GM18868 (cell line): ENCODE measurements at regions not wholly inside any gene's neighbourhood (a gene's known extent, or its start where the extent isn't known, plus 50 kb on each side); places are given as distances from the start of the nearest gene placed in this dataset.

Experiments
- ATAC-seq: cut with Tn5 transposase; IDR thresholded peaks from one replicate; pipeline ENCODE4 v1.9.1; 2021; ENCODE audit warnings: mild to moderate bottlenecking, moderate library complexity; ENCODE audit not compliant: unreplicated experiment

- ATAC-seq: no peak
These were observed 97.7 kb upstream of the CCDC196 start for GRCh38 chr14:66388516-66388915.

GRCh38 chr14:66389481-66389880 lies 96.7 kb upstream of the CCDC196 start:
- no peak for ATAC-seq

- ATAC-seq: peak; percentile 78
These were observed 90.9 kb upstream of the CCDC196 start for GRCh38 chr14:66395300-66395699.

DNA sequence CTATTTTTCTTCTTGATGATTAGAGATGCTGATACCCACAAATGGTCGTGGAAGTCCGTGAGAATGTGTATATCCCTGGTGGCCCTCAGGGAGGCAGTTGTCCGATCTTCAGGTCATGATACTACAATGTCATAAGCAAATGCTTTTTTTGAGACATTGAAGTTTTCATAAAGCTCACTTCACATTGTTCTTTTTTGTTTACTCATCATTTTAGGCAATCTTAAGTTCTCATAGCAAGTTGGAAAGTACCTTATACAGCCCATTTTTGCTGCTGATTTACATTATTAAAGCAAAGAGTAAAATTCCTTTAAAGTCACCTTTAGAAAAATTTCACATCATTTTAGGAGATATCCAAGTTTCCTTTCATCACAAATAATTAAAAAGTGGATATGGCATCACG lies 90.0 kb upstream of the CCDC196 start:
- no peak for ATAC-seq

DNA sequence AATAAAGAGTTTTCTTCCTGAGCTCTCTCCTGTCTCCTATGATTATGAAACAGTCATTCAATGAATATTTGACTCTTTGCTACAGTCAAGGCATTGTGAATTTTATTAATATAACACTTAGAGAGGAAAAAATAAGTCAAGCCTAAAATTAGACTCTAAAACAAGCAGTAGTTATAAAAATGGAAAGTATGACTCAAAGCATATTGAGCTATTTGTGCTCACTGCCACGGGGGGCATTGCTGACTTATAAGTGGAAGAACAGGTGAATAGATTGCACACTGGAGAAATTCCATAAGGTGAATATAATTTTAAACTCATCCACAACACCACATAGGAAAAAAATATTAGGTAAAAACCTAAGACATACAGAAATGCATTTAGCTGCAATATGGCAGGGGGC lies 87.7 kb upstream of the CCDC196 start:
- peak; percentile 56 for ATAC-seq

DNA sequence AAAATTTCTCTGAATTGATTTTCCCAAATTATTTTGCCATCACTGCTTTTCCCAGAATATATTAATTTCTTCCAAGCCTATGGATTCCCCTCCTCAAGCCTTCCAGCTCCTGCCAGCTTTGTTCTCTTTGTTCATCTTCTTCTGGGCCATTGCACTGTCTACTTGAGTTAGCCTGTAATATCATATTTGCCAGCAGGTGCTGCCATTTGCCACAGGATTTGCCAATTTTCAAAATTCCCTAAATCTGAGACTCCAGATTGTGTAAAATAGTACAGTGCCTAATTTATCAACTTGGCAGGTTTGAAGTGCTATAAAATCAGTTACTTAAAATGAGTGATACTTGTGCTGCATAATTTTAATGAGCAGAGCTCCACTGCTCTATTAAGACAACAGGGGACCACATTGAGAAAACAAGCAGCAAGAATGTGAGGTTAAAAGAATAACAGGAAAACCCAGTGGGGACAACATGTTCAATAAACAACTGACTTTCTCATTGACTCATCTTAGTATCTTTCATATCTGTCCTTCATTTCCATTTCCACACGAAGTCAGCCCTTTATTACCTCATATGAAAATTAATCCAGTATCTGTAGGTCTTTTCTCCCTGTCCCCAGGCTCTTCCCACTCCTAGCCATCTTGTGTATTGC lies 84.6 kb upstream of the CCDC196 start:
- no peak for ATAC-seq

GRCh38 chr14:66403183-66403582 lies 83.0 kb upstream of the CCDC196 start:
- peak; percentile 61 for ATAC-seq

- no peak for ATAC-seq
These were observed 82.1 kb upstream of the CCDC196 start for GRCh38 chr14:66404051-66404545.

GRCh38 chr14:66405158-66405557 lies 81.0 kb upstream of the CCDC196 start:
- no peak for ATAC-seq

DNA sequence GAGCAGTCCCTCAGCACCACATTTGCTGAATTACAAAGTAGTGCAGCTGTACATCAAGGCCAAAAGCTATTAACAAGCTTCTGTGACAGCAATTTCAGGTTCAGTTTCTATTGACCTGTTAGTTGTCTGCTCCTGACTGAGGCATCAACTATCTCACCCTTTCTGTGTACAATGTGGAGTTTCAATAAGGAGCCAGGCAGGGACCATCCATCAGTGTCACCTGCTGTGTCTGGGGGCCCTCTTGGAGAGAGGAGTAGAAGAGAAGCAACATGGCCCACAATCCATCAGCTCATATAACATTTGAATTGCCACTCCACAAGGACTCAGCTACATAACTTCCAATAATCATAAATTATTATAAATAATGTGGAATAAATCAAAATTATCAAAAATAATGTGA lies 72.3 kb upstream of the CCDC196 start:
- no peak for ATAC-seq

- ATAC-seq: no peak
These were observed 71.7 kb upstream of the CCDC196 start for GRCh38 chr14:66414511-66414910.

DNA sequence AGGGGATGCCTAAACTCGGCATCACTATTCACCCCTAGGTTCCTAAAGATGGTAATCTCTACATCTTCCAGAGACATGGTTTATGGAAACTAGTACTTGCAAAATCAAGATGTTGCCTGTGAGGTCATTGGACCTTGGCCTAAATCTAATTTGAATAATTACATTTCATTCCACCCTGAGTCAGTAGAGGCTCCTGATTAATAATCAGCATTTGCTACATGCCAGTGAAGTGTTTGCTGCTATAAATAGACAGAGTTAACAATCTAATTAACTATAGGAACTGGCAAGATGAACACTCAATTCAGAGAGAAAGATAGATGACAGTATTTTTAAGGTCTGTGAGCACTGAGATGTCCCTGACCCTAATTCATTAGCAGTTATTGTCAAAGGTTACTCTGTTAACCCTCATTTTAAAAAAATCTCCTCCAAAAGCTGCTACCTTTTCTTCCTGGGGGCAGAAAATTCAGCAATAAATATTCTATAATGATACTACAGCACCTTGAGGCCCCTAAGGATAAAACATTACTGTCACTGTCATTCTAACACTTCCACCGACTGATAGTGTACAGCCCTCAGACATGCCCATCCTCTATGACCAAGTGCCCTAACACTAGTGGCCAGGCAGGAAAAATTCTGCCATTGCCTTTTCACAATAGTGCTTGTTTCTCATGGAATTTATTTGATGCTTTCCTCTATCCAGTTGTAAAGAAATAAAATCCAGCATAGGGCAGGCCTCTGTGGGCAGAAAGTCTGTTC lies 65.7 kb upstream of the CCDC196 start:
- no peak for ATAC-seq

- no peak for ATAC-seq
These were observed 63.9 kb upstream of the CCDC196 start for GRCh38 chr14:66421990-66422946.

DNA sequence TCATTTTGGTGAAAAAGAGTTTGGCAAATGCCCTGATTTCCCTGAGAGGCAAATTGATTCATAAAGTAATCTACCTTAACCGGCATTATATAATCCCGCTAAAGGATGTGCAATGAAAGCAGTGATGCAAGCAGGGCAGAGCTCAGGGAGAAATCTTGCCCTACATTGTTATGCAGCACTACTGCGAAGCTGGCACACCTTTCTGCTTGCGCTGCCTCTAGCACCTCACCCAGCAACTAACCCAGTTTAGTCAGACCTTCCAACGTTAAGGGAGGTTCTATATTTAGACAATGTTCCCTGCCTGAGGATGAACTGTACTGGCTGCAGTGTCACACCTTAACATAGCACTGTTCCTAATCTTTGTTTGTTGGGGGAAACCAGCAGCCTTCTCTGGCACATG lies 60.8 kb upstream of the CCDC196 start:
- no peak for ATAC-seq

DNA sequence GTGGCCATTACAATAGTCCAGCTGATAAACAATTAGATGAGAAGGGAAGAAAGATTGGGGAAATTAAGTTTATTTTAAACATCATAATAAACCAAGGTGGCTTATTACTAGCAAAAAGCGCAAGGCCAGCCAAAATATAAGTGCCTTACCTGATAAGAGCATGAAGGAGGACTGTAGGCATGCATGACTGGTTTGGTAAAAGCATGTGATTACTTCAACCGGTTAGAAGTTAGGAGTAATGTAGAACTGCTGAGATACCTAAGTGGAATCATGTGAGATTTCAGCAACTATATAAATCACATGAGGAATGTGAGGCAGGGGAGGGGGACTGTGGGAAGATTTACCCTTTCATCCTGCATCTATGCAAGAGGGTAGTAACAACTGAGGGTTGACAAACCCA lies 59.7 kb upstream of the CCDC196 start:
- ATAC-seq: no peak

DNA sequence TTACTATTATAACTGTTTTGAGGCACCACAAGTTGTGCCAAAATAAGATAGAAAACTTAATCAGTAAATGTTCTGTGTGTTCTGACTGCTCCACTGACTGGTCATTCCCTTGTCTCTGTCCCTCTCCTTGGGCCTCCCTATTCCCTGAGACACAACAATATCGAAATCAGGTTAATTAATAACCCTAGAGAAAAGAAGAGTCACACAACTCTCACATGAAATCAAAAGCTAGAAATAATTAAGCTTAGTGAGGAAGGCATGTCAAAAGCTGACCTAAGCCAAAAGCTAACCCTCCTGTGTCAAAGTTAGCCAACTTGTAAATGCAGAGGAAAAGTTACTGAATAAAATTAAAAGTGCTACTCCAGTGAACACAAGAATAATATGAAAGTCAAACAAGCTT lies 53.8 kb upstream of the CCDC196 start:
- no peak for ATAC-seq

- ATAC-seq: no peak
These were observed 51.7 kb upstream of the CCDC196 start for GRCh38 chr14:66434464-66434863.

DNA sequence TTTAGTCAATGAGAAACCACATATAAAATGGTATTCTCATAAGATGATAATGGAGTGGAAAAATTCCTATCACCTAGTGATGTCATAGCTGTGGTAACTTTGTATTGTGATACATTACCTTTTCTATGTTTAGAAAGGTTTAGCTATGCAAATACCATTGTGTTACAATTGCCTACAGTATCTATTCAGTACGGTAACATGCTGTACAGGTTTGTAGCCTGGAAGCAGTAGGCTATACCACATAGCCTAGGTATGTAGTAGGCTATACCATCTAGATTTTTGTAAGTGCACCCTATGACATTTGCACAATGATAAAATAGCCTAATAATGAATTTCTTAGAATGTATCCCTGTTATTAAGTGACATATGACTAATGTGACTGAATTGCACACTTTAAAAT lies 50.5 kb upstream of the CCDC196 start:
- no peak for ATAC-seq
